IMR-90 (cell line): ENCODE measurements at regions not wholly inside any gene's neighbourhood (a gene's known extent, or its start where the extent isn't known, plus 50 kb on each side); places are given as distances from the start of the nearest gene placed in this dataset.

ENCODE experiments used
- ATAC-seq: fragments of 200-7000 bp; cut with Tn5 transposase; 2 replicates; pipeline ENCODE4 v1.9.1; 2020; ENCODE audit warnings: low read depth, mild to moderate bottlenecking, moderate library complexity
- BruUV-seq: library from RNA; stranded (reverse); fragments of 400-500 nt; replicated peaks from 2 replicates; lab custom pipeline; 2021; lab: Mats Ljungman, UMichigan
- CTCF ChIA-PET: fragments of 300-600 bp; formaldehyde crosslinking; extraction: SDS; loops from one replicate; lab custom pipeline; 2021; ENCODE audit warnings: antibody characterized with exemption; lab: Yijun Ruan, JAX
- POLR2A ChIA-PET: fragments of 300-600 bp; sonication (Branson Sonifier 250); formaldehyde crosslinking; loops from one replicate; lab custom pipeline; 2022; ENCODE audit warnings: antibody characterized with exemption; ENCODE audit not compliant: unreplicated experiment; lab: Charles Lee
- DNase-seq: peaks from one replicate; pipeline ENCODE4 v3.0.0; 2013
- H2AFZ ChIP-seq: replicated peaks from 2 replicates; pipeline ENCODE3; 2013; ENCODE audit warnings: low read length, mild to moderate bottlenecking; ENCODE audit not compliant: poor library complexity
- H2AK5ac ChIP-seq: 2 replicates; pipeline ENCODE4 v1.6.1; 2013; ENCODE audit warnings: low read depth, low read length, inconsistent platforms
- H2AK9ac ChIP-seq: replicated peaks from 2 replicates; pipeline ENCODE3; 2013; ENCODE audit warnings: mild to moderate bottlenecking, low read depth, low read length, moderate library complexity; ENCODE audit not compliant: poor library complexity
- H2BK120ac ChIP-seq: 2 replicates; pipeline ENCODE4 v1.6.1; 2013; ENCODE audit warnings: low read depth, low read length, inconsistent platforms
- H2BK15ac ChIP-seq: 3 replicates; pipeline ENCODE4 v1.6.1; 2013; ENCODE audit warnings: low read depth, low read length, inconsistent platforms
- H2BK20ac ChIP-seq: 2 replicates; pipeline ENCODE4 v1.6.1; 2013; ENCODE audit warnings: low read depth, mild to moderate bottlenecking, inconsistent platforms, low read length, moderate library complexity
- H2BK5ac ChIP-seq: 2 replicates; pipeline ENCODE4 v1.6.1; 2013; ENCODE audit warnings: mild to moderate bottlenecking, low read depth, low read length, inconsistent platforms; ENCODE audit not compliant: poor library complexity, severe bottlenecking
- H3K14ac ChIP-seq: replicated peaks from 2 replicates; pipeline ENCODE4 v1.6.1; 2013; ENCODE audit warnings: low read depth, low read length, inconsistent platforms
- H3K18ac ChIP-seq: 2 replicates; pipeline ENCODE4 v1.6.1; 2013; ENCODE audit warnings: low read depth, low read length, control low read depth
- H3K23ac ChIP-seq: 2 replicates; pipeline ENCODE4 v1.6.1; 2013; ENCODE audit warnings: low read depth, low read length, inconsistent platforms
- H3K27ac ChIP-seq: 2 replicates; pipeline ENCODE4 v1.5.1; 2013; ENCODE audit warnings: mild to moderate bottlenecking, control low read depth, low read length; ENCODE audit not compliant: insufficient read depth
- H3K27me3 ChIP-seq: 2 replicates; pipeline ENCODE4 v1.6.1; 2013; ENCODE audit warnings: low read length; ENCODE audit not compliant: control insufficient read depth, insufficient read depth
- H3K36me3 ChIP-seq: 2 replicates; pipeline ENCODE4 v1.6.1; 2013; ENCODE audit warnings: low read length, mixed read lengths; ENCODE audit not compliant: control insufficient read depth, insufficient read depth
- H3K4ac ChIP-seq: 2 replicates; pipeline ENCODE4 v1.6.1; 2013; ENCODE audit warnings: low read depth, low read length, inconsistent platforms
- H3K4me1 ChIP-seq: 2 replicates; pipeline ENCODE4 v1.6.1; 2013; ENCODE audit warnings: low read length, mixed read lengths; ENCODE audit not compliant: control insufficient read depth, insufficient read depth
- H3K4me2 ChIP-seq: 2 replicates; pipeline ENCODE4 v1.6.1; 2013; ENCODE audit warnings: low read depth, mild to moderate bottlenecking, control low read depth, low read length, moderate library complexity
- H3K4me3 ChIP-seq: 2 replicates; pipeline ENCODE4 v1.5.1; 2013; ENCODE audit warnings: low read depth, mild to moderate bottlenecking, control low read depth, low read length, moderate library complexity; ENCODE audit not compliant: insufficient read depth
- H3K56ac ChIP-seq: 2 replicates; pipeline ENCODE4 v1.6.1; 2013; ENCODE audit warnings: low read length, inconsistent platforms; ENCODE audit not compliant: insufficient read depth; ENCODE audit errors: extremely low read depth
- H3K79me1 ChIP-seq, 2 experiments: 2 replicates each; pipeline ENCODE4 v1.6.1; 2013; ENCODE audit warnings: low read length in 2 of 2, inconsistent platforms in 1 of 2, low read depth in 1 of 2
- H3K9ac ChIP-seq: 2 replicates; pipeline ENCODE4 v1.6.1; 2013; ENCODE audit warnings: low read depth, low read length, control low read depth
- H3K9me1 ChIP-seq: 2 replicates; pipeline ENCODE4 v1.6.1; 2013; ENCODE audit warnings: low read length, inconsistent platforms; ENCODE audit not compliant: insufficient read depth
- H3K9me3 ChIP-seq: 2 replicates; pipeline ENCODE4 v1.6.1; 2013; ENCODE audit warnings: low read length; ENCODE audit not compliant: control insufficient read depth, insufficient read depth
- H4K20me1 ChIP-seq: 2 replicates; pipeline ENCODE4 v1.6.1; 2013; ENCODE audit warnings: low read length, inconsistent platforms; ENCODE audit not compliant: insufficient read depth
- H4K5ac ChIP-seq: 2 replicates; pipeline ENCODE4 v1.6.1; 2013; ENCODE audit warnings: mild to moderate bottlenecking, low read depth, low read length, control low read depth
- H4K8ac ChIP-seq, 2 experiments: 2 replicates each; pipeline ENCODE4 v1.6.1; 2013; ENCODE audit warnings: low read depth in 2 of 2, low read length in 2 of 2, control low read depth in 1 of 2, inconsistent platforms in 1 of 2
- H4K91ac ChIP-seq: 2 replicates; pipeline ENCODE4 v1.6.1; 2013; ENCODE audit warnings: low read depth, low read length, inconsistent platforms; ENCODE audit not compliant: insufficient read depth
- CHD1 ChIP-seq: IDR thresholded peaks from 2 replicates; pipeline ENCODE4 v1.6.1; 2012; ENCODE audit warnings: low read depth, low read length, improper control_type of control experiment
- FOS ChIP-seq: fragments of 150-350 bp; IDR thresholded peaks from 2 replicates; pipeline ENCODE4 v1.6.1; 2016; ENCODE audit warnings: low read depth, low read length
- MAFK ChIP-seq: IDR thresholded peaks from 2 replicates; pipeline ENCODE4 v1.6.1; 2012; ENCODE audit warnings: low read depth, low read length, improper control_type of control experiment
- MAZ ChIP-seq: IDR thresholded peaks from 2 replicates; pipeline ENCODE4 v1.6.1; 2012; ENCODE audit warnings: low read depth, mild to moderate bottlenecking, low read length, improper control_type of control experiment, moderate library complexity, borderline replicate concordance
- MXI1 ChIP-seq: IDR thresholded peaks from 2 replicates; pipeline ENCODE4 v1.6.1; 2012; ENCODE audit warnings: low read depth, mild to moderate bottlenecking, low read length, moderate library complexity, borderline replicate concordance
- NFE2L2 ChIP-seq: fragments of 150-350 bp; IDR thresholded peaks from 2 replicates; pipeline ENCODE4 v1.6.1; 2016; ENCODE audit warnings: low read depth, mild to moderate bottlenecking, low read length
- POLR2A ChIP-seq: IDR thresholded peaks from 2 replicates; pipeline ENCODE4 v1.6.1; 2012; ENCODE audit warnings: mild to moderate bottlenecking, low read depth, low read length
- RCOR1 ChIP-seq: IDR thresholded peaks from 2 replicates; pipeline ENCODE4 v1.6.1; 2012; ENCODE audit warnings: mild to moderate bottlenecking, low read length, improper control_type of control experiment; ENCODE audit not compliant: insufficient replicate concordance
- RFX5 ChIP-seq: IDR thresholded peaks from 2 replicates; pipeline ENCODE4 v1.8.0; 2012; ENCODE audit warnings: low read depth, mild to moderate bottlenecking, low read length, moderate library complexity
- SMC3 ChIP-seq: fragments of 150-350 bp; IDR thresholded peaks from 2 replicates; pipeline ENCODE4 v1.6.1; 2016; ENCODE audit warnings: low read depth, mild to moderate bottlenecking, antibody characterized with exemption, low read length, moderate library complexity
- WGBS, 2 experiments: methylation state at CpG; one replicate each; pipeline versions ENCODE4 v1.1.5 to v1.1.7; 2013; ENCODE audit warnings: missing lambda C conversion rate in 2 of 2; ENCODE audit not compliant: insufficient read length in 1 of 2; ENCODE audit errors: extremely low coverage in 2 of 2; 5-methylcytosine and 5-hydroxymethylcytosine counted together
- dilution Hi-C: fragments of 300-500 bp; cut with HindIII; formaldehyde crosslinking; loops from one replicate; pipeline ENCODE4 v1.14.3; 2018; ENCODE audit warnings: low sequenced_read_pairs; ENCODE audit not compliant: unreplicated experiment
- in situ Hi-C: fragments of 300-500 bp; cut with MboI; formaldehyde crosslinking; loops from 3 replicates; pipeline ENCODE4 v1.14.3; 2019; ENCODE audit warnings: low sequenced_read_pairs, inconsistent platforms, mixed read lengths
- intact Hi-C: fragments of 100-400 bp; cut with micrococcal nuclease; formaldehyde crosslinking; loops from 2 replicates; pipeline ENCODE4 v1.10.0; 2022
- TF ChIP-seq, protein P1 (sequence below): fragments of 150-350 bp; IDR thresholded peaks from 2 replicates; pipeline ENCODE4 v1.6.1; 2016; ENCODE audit warnings: low read depth, mild to moderate bottlenecking, low read length, moderate library complexity, borderline replicate concordance
- TF ChIP-seq, protein P2 (sequence below): conservative IDR thresholded peaks from 2 replicates; pipeline ENCODE4 v1.5.1; 2012; ENCODE audit warnings: mild to moderate bottlenecking, low read depth, low read length, improper control_type of control experiment
- TF ChIP-seq, protein P3 (sequence below): fragments of 150-350 bp; IDR thresholded peaks from 2 replicates; pipeline ENCODE4 v1.6.1; 2017; ENCODE audit warnings: mild to moderate bottlenecking, antibody characterized with exemption, low read length, low read depth

DNA sequence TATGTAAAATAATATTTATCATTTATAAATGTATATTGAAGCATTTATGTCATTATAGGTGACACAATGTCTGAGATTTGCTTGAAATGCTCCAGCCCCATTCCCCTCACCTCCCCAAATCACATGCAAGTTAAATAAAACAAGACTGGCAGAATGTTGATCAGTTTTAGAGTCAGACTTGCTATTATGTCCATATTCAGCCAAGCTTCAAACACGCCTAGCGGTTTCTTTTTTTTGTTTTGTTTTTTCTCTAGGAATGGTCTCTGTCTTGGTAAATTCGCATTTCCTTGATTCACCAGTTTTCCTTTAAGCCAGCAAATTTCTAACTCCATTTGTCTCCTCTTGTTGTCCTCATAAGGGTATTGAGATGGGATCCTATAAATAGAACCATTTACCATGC lies 153.0 kb upstream of the HMHB1 start:
- Histone ChIP-seq H4K5ac (no peak overlapping the region), H2AFZ (no peak overlapping the region), H2BK20ac (no peak overlapping the region), H3K4ac (no peak overlapping the region), H3K18ac (no peak overlapping the region), H4K8ac (no peak overlapping the region), H2BK120ac (no peak overlapping the region), H2BK5ac (no peak overlapping the region), H3K4me2 (no peak overlapping the region), H3K23ac (no peak overlapping the region), H3K27me3 (no peaks in the 10 kb centered on the region), H3K4me3 (no peak overlapping the region), H4K20me1 (no peaks in the 10 kb centered on the region), H3K9me3 (no peaks in the 10 kb centered on the region), H2BK15ac (no peak overlapping the region), H4K91ac (no peak overlapping the region), H3K14ac (no peak overlapping the region), H2AK9ac (no peak overlapping the region), H3K36me3 (no peaks in the 10 kb centered on the region), H3K79me1 (no peaks in the 10 kb centered on the region), H3K9ac (no peak overlapping the region), H3K56ac (no peak overlapping the region), H2AK5ac (no peak overlapping the region), H3K4me1 (no peaks in the 10 kb centered on the region), H3K27ac (no peak overlapping the region), H3K9me1 (no peaks in the 10 kb centered on the region)
- in situ Hi-C loops: no loop called here
- ATAC-seq (no peak), DNase-seq (no peak)
- TF ChIP-seq POLR2A: no peak
- TF ChIP-seq CHD1: no peak
- TF ChIP-seq FOS: no peak
- TF ChIP-seq MAZ: no peak
- TF ChIP-seq MXI1: no peak
- TF ChIP-seq RCOR1: no peak
- TF ChIP-seq, protein P1, sequence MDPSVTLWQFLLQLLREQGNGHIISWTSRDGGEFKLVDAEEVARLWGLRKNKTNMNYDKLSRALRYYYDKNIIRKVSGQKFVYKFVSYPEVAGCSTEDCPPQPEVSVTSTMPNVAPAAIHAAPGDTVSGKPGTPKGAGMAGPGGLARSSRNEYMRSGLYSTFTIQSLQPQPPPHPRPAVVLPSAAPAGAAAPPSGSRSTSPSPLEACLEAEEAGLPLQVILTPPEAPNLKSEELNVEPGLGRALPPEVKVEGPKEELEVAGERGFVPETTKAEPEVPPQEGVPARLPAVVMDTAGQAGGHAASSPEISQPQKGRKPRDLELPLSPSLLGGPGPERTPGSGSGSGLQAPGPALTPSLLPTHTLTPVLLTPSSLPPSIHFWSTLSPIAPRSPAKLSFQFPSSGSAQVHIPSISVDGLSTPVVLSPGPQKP: no peak
- TF ChIP-seq MAFK: no peak
- no peak for TF ChIP-seq RFX5
- TF ChIP-seq, protein P2, sequence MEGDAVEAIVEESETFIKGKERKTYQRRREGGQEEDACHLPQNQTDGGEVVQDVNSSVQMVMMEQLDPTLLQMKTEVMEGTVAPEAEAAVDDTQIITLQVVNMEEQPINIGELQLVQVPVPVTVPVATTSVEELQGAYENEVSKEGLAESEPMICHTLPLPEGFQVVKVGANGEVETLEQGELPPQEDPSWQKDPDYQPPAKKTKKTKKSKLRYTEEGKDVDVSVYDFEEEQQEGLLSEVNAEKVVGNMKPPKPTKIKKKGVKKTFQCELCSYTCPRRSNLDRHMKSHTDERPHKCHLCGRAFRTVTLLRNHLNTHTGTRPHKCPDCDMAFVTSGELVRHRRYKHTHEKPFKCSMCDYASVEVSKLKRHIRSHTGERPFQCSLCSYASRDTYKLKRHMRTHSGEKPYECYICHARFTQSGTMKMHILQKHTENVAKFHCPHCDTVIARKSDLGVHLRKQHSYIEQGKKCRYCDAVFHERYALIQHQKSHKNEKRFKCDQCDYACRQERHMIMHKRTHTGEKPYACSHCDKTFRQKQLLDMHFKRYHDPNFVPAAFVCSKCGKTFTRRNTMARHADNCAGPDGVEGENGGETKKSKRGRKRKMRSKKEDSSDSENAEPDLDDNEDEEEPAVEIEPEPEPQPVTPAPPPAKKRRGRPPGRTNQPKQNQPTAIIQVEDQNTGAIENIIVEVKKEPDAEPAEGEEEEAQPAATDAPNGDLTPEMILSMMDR: no peak
- no peak for TF ChIP-seq NFE2L2
- TF ChIP-seq SMC3: no peak
- TF ChIP-seq, protein P3, sequence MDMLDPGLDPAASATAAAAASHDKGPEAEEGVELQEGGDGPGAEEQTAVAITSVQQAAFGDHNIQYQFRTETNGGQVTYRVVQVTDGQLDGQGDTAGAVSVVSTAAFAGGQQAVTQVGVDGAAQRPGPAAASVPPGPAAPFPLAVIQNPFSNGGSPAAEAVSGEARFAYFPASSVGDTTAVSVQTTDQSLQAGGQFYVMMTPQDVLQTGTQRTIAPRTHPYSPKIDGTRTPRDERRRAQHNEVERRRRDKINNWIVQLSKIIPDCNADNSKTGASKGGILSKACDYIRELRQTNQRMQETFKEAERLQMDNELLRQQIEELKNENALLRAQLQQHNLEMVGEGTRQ: no peak
- intact Hi-C loops: no loop called here
- WGBS, 2 experiments: no CpG with 5 or more reads among the region's 3 CpGs
- POLR2A ChIA-PET: no interaction called here
- CTCF ChIA-PET: no interaction called here
- BruUV-seq: no TSS peak
- dilution Hi-C loops: no loop called here
